K562 (cell line): ENCODE measurements at regions not wholly inside any gene's neighbourhood (a gene's known extent, or its start where the extent isn't known, plus 50 kb on each side); places are given as distances from the start of the nearest gene placed in this dataset.

Experiments
- ATAC-seq: fragments of 200-7000 bp; cut with Tn5 transposase; 3 replicates; pipeline ENCODE4 v1.9.1; 2020; ENCODE audit warnings: moderate library complexity
- BruUV-seq: library from RNA; stranded (reverse); fragments of 400-500 nt; replicated peaks from 2 replicates; lab custom pipeline; 2021; lab: Mats Ljungman, UMichigan
- CTCF ChIA-PET: fragments of 300-600 bp; formaldehyde crosslinking; extraction: SDS; loops from one replicate; lab custom pipeline; 2021; ENCODE audit warnings: low intra/inter-chr PET ratio; lab: Yijun Ruan, JAX
- POLR2A ChIA-PET: fragments of 300-600, 350-650 bp; sonication (Branson Sonifier 250); formaldehyde crosslinking; extraction: SDS; loops from one replicate; lab custom pipeline; 2021; ENCODE audit warnings: antibody characterized with exemption, inconsistent platforms; lab: Yijun Ruan, JAX
- DNase-seq, 4 experiments: peaks; one replicate each; pipeline versions ENCODE4 v3.0.0 to v3.0.0-alpha.2; 2011 to 2018; ENCODE audit warnings: low spot score in 3 of 4, mixed read lengths in 3 of 4; ENCODE audit errors: extremely low read depth in 1 of 4
- FAIRE-seq: peaks from 2 replicates; lab custom pipeline; 2011; peaks lifted over from hg19 to GRCh38; lab: Jason Lieb, UNC
- H2AFZ ChIP-seq: 2 replicates; pipeline ENCODE4 v1.6.0; 2011; ENCODE audit warnings: low read depth, low read length, control low read depth, inconsistent platforms
- H3K27ac ChIP-seq: fragments of 200-600 bp; 3 replicates; pipeline ENCODE4 v1.8.0; 2011; ENCODE audit warnings: low read depth, mild to moderate bottlenecking, control low read depth, inconsistent platforms, low read length, moderate library complexity, mixed read lengths; ENCODE audit errors: extremely low read depth
- H3K27me3 ChIP-seq, 2 experiments: fragments of 300-600 bp in 1 of 2; 2 replicates in 1 of 2; 3 replicates in 1 of 2; pipeline versions ENCODE4 v1.6.0 to v1.8.0; 2011; ENCODE audit warnings: inconsistent platforms in 2 of 2, low read length in 2 of 2, mild to moderate bottlenecking in 1 of 2, mixed read lengths in 1 of 2, moderate library complexity in 1 of 2; ENCODE audit not compliant: control insufficient read depth in 2 of 2, insufficient read depth in 2 of 2
- H3K36me3 ChIP-seq: fragments of 300-600 bp; 3 replicates; pipeline ENCODE4 v1.8.0; 2011; ENCODE audit warnings: mild to moderate bottlenecking, low read length, inconsistent platforms; ENCODE audit not compliant: control insufficient read depth, insufficient read depth
- H3K4me1 ChIP-seq, 2 experiments: fragments of 200-600 bp in 1 of 2; replicated peaks in 1 of 2; 2 replicates in 1 of 2; 3 replicates in 1 of 2; pipeline versions ENCODE4 v1.5.1 to v1.8.0; 2011; ENCODE audit warnings: inconsistent platforms in 2 of 2, low read length in 2 of 2, mild to moderate bottlenecking in 1 of 2, mixed read lengths in 1 of 2, moderate library complexity in 1 of 2; ENCODE audit not compliant: control insufficient read depth in 2 of 2, insufficient read depth in 2 of 2
- H3K4me2 ChIP-seq: 2 replicates; pipeline ENCODE4 v1.6.1; 2011; ENCODE audit warnings: low read length, control low read depth, inconsistent platforms, mixed read lengths; ENCODE audit not compliant: insufficient read depth
- H3K4me3 ChIP-seq: fragments of 200-600 bp; sonication (generic), shearing (Covaris generic); 2 replicates; pipeline ENCODE4 v1.5.1; 2016; ENCODE audit warnings: control low read depth, inconsistent platforms
- H3K79me2 ChIP-seq: fragments of 200-600 bp; 3 replicates; pipeline ENCODE4 v1.8.0; 2011; ENCODE audit warnings: low read length, inconsistent platforms; ENCODE audit not compliant: control insufficient read depth, insufficient read depth
- H3K9ac ChIP-seq, 2 experiments: 2 replicates each; pipeline versions ENCODE4 v1.6.0 to v1.6.1; 2011; ENCODE audit warnings: low read depth in 2 of 2, low read length in 2 of 2, control low read depth in 1 of 2, inconsistent platforms in 1 of 2, mild to moderate bottlenecking in 1 of 2, mixed read lengths in 1 of 2; ENCODE audit not compliant: insufficient read depth in 1 of 2
- H3K9me1 ChIP-seq: one replicate; pipeline ENCODE4 v1.6.0; 2011; ENCODE audit warnings: inconsistent platforms, mild to moderate bottlenecking, low read length, moderate library complexity; ENCODE audit not compliant: control insufficient read depth, insufficient read depth
- H3K9me3 ChIP-seq: replicated peaks from 2 replicates; pipeline ENCODE4 v1.5.1; 2011; ENCODE audit warnings: low read depth, low read length, inconsistent platforms; ENCODE audit not compliant: control insufficient read depth, insufficient read depth
- H4K20me1 ChIP-seq: replicated peaks from 2 replicates; pipeline ENCODE4 v1.6.1; 2011; ENCODE audit warnings: low read length, inconsistent platforms, mixed read lengths; ENCODE audit not compliant: control insufficient read depth, insufficient read depth
- BACH1 ChIP-seq: fragments of 200-800 bp; sonication (Bioruptor generic); IDR thresholded peaks from 2 replicates; pipeline ENCODE4 v1.6.1; 2016; ENCODE audit warnings: missing genetic modification characterization, missing compliant biosample characterization
- ESRRB ChIP-seq: fragments of 250-450 bp; sonication (Bioruptor Pico); IDR thresholded peaks from 2 replicates; pipeline ENCODE4 v1.5.0; 2020; ENCODE audit warnings: mild to moderate bottlenecking, moderate library complexity, borderline replicate concordance
- ETS2 ChIP-seq: IDR thresholded peaks from 2 replicates; pipeline ENCODE4 v1.6.1; 2016; ENCODE audit warnings: borderline replicate concordance, missing genetic modification characterization, mild to moderate bottlenecking, moderate library complexity, missing compliant biosample characterization; ENCODE audit not compliant: poor library complexity, severe bottlenecking
- HNRNPUL1 ChIP-seq: fragments of 200-400 bp; formaldehyde crosslinking; IDR thresholded peaks from 2 replicates; pipeline ENCODE4 v1.6.1; 2017; ENCODE audit warnings: low read length
- MTA2 ChIP-seq: fragments of 450-650 bp; IDR thresholded peaks from 2 replicates; pipeline ENCODE4 v1.6.1; 2016; ENCODE audit warnings: low read depth
- NR3C1 ChIP-seq: sonication (generic); formaldehyde crosslinking; IDR thresholded peaks from 2 replicates; pipeline ENCODE4 v1.8.1; 2022; ENCODE audit warnings: missing genetic modification reagents
- SAFB ChIP-seq: fragments of 200-400 bp; formaldehyde crosslinking; IDR thresholded peaks from 2 replicates; pipeline ENCODE4 v1.6.1; 2017; ENCODE audit warnings: low read depth, low read length, borderline replicate concordance
- SRSF9 ChIP-seq: fragments of 200-400 bp; formaldehyde crosslinking; IDR thresholded peaks from 2 replicates; pipeline ENCODE4 v1.6.1; 2017; ENCODE audit warnings: low read depth, low read length, borderline replicate concordance
- TAF9B ChIP-seq: fragments of 450-650 bp; IDR thresholded peaks from 2 replicates; pipeline ENCODE4 v1.6.1; 2018; ENCODE audit warnings: mild to moderate bottlenecking; ENCODE audit not compliant: partially characterized antibody
- ZBTB11 ChIP-seq, 3 experiments: fragments of 200-800 bp in 1 of 3; fragments of 250-450 bp in 1 of 3; fragments of 450-650 bp in 1 of 3; sonication (Bioruptor Pico) in 1 of 3; sonication (Bioruptor generic) in 1 of 3; formaldehyde crosslinking in 1 of 3; IDR thresholded peaks; 2 replicates each; pipeline versions ENCODE4 v1.6.1 to v1.8.0; 2016 to 2022; ENCODE audit warnings: mild to moderate bottlenecking in 2 of 3, missing genetic modification characterization in 2 of 3, missing compliant biosample characterization in 1 of 3, moderate library complexity in 1 of 3
- ZNF23 ChIP-seq: fragments of 250-450 bp; sonication (Bioruptor Pico); IDR thresholded peaks from 2 replicates; pipeline ENCODE4 v1.4.0; 2020; ENCODE audit warnings: mild to moderate bottlenecking
- WGBS: fragments of 100-300 bp; shearing (Covaris generic); methylation state at CpG from one replicate; pipeline ENCODE4 v1.1.6; 2016; ENCODE audit warnings: low coverage, mixed read lengths; ENCODE audit not compliant: insufficient coverage; ENCODE audit errors: missing lambda C conversion rate; 5-methylcytosine and 5-hydroxymethylcytosine counted together
- in situ Hi-C: fragments of 300-500 bp; cut with MboI; formaldehyde crosslinking; loops from 4 replicates; pipeline ENCODE4 v1.15.0; 2018; ENCODE audit warnings: inconsistent platforms, mixed read lengths
- intact Hi-C: fragments of 100-400 bp; cut with micrococcal nuclease; formaldehyde crosslinking; loops from 2 replicates; pipeline ENCODE4 v1.14.2; 2022
- TF ChIP-seq, protein P1 (sequence below): conservative IDR thresholded peaks from 2 replicates; pipeline ENCODE4 v1.6.1; 2011; ENCODE audit warnings: low read depth, mild to moderate bottlenecking, low read length; ENCODE audit not compliant: control insufficient read depth

GRCh38 chrX:13485167-13485566 is 84.2 kb upstream of the EGFL6 start:
- in situ Hi-C loops: loop anchor here (25.0 kb wide), 1 partner anchor 673 kb away; no protein-coding TSS in a partner anchor
- no peak for FAIRE-seq
- 0% methylated on average over 2 of the region's 2 CpGs for WGBS

GRCh38 chrX:13483773-13484172 is 85.6 kb upstream of the EGFL6 start:
- ChIA-PET CTCF (no interaction called here), POLR2A (no interaction called here)
- DNase-seq (no peak), FAIRE-seq (no peak), ATAC-seq (no peak)
- H3K4me3 ChIP-seq: no peak overlapping the region
- no peaks in the 10 kb centered on the region for H3K79me2 ChIP-seq
- 0% methylated on average over 3 of the region's 3 CpGs for WGBS
- H3K27ac ChIP-seq: no peak overlapping the region
- in situ Hi-C loops (loop anchor here (25.0 kb wide), 1 partner anchor 671 kb away; no protein-coding TSS in a partner anchor), intact Hi-C loops (loop anchor here (10.0 kb wide), 3 partner anchors 129 to 659 kb away; no protein-coding TSS in a partner anchor)
- peaks cover 3 to 4% of the 10 kb centered on the region in 2 experiments; a peak in 2 of 5 replicates for H3K27me3 ChIP-seq
- H4K20me1 ChIP-seq: no peaks in the 10 kb centered on the region
- H3K9me3 ChIP-seq: no peaks in the 10 kb centered on the region
- H2AFZ ChIP-seq: no peak overlapping the region
- no peak overlapping the region for H3K4me2 ChIP-seq
- H3K9ac ChIP-seq: no peak overlapping the region
- no peaks in the 10 kb centered on the region for H3K9me1 ChIP-seq
- H3K36me3 ChIP-seq: no peaks in the 10 kb centered on the region
- no TSS peak for BruUV-seq
- no peaks in the 10 kb centered on the region for H3K4me1 ChIP-seq
- TF ChIP-seq NR3C1 (CRISPR knock-in tag) (no peak), ZNF23 (CRISPR knock-in tag) (no peak), TAF9B (no peak), SAFB (no peak), ZBTB11 (CRISPR knock-in tag; IDR thresholded peaks at IDR 0.05) (no peak), BACH1 (tag) (no peak), HNRNPUL1 (no peak)

More at GRCh38 chrX:13485167-13485566, 84.2 kb upstream of the EGFL6 start:
- Histone ChIP-seq H3K4me3 (no peak overlapping the region), H3K36me3 (no peaks in the 10 kb centered on the region), H2AFZ (no peak overlapping the region), H3K27ac (no peak overlapping the region), H3K79me2 (no peaks in the 10 kb centered on the region), H3K9ac (no peak overlapping the region), H3K4me2 (no peak overlapping the region), H3K9me1 (no peaks in the 10 kb centered on the region), H3K4me1 (no peaks in the 10 kb centered on the region), H3K9me3 (no peaks in the 10 kb centered on the region), H3K27me3 (peaks cover 0 to 3% of the 10 kb centered on the region in 2 experiments; a peak in 2 of 5 replicates), H4K20me1 (no peaks in the 10 kb centered on the region)
- no peak for ATAC-seq
- POLR2A ChIA-PET: no interaction called here
- intact Hi-C loops: loop anchor here (5.0 to 10.0 kb wide), 5 partner anchors 130 to 660 kb away; no protein-coding TSS in a partner anchor
- no TSS peak for BruUV-seq
- DNase-seq: no peak
- TF ChIP-seq ESRRB (CRISPR knock-in tag): no peak
- no peak for TF ChIP-seq SRSF9
- TF ChIP-seq, protein P1, sequence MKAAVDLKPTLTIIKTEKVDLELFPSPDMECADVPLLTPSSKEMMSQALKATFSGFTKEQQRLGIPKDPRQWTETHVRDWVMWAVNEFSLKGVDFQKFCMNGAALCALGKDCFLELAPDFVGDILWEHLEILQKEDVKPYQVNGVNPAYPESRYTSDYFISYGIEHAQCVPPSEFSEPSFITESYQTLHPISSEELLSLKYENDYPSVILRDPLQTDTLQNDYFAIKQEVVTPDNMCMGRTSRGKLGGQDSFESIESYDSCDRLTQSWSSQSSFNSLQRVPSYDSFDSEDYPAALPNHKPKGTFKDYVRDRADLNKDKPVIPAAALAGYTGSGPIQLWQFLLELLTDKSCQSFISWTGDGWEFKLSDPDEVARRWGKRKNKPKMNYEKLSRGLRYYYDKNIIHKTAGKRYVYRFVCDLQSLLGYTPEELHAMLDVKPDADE: no peak
- no peak for TF ChIP-seq ETS2 (tag)
- TF ChIP-seq SAFB: no peak
- no peak for TF ChIP-seq MTA2
- CTCF ChIA-PET: no interaction called here
